Skeletal muscle tissue (tissue), 3 donors: ENCODE measurements at regions not wholly inside any gene's neighbourhood (a gene's known extent, or its start where the extent isn't known, plus 50 kb on each side); places are given as distances from the start of the nearest gene placed in this dataset.
"Not testable (repeated sequence)": the region's sequence is repeated elsewhere in the genome, so short reads cannot be mapped to it uniquely, and the experiment has no call there.

ENCODE experiments used
- H3K27ac ChIP-seq: one replicate; pipeline ENCODE4 v1.7.0; 2013; ENCODE audit warnings: mild to moderate bottlenecking, low read depth, low read length, inconsistent platforms
- H3K27me3 ChIP-seq, 3 donors: one replicate each; pipeline ENCODE4 v1.7.0; 2013; ENCODE audit warnings: low read length in 3 of 3; ENCODE audit not compliant: control insufficient read depth in 3 of 3, insufficient read depth in 3 of 3
- H3K36me3 ChIP-seq, 3 donors: one replicate each; pipeline ENCODE4 v1.7.0; 2013; ENCODE audit warnings: low read length in 3 of 3; ENCODE audit not compliant: control insufficient read depth in 3 of 3, insufficient read depth in 3 of 3
- H3K4me1 ChIP-seq, 3 donors: one replicate each; pipeline ENCODE4 v1.7.0; 2013; ENCODE audit warnings: low read length in 3 of 3, mild to moderate bottlenecking in 3 of 3; ENCODE audit not compliant: control insufficient read depth in 3 of 3, insufficient read depth in 3 of 3
- H3K4me3 ChIP-seq, 3 donors: one replicate each; pipeline ENCODE4 v1.7.0; 2013; ENCODE audit warnings: low read length in 3 of 3
- H3K9ac ChIP-seq, 3 donors: one replicate each; pipeline ENCODE4 v1.7.0; 2013; ENCODE audit warnings: low read length in 3 of 3, mild to moderate bottlenecking in 3 of 3, moderate library complexity in 2 of 3, low read depth in 1 of 3
- H3K9me3 ChIP-seq, 3 donors: one replicate each; pipeline ENCODE4 v1.7.0; 2013; ENCODE audit warnings: low read length in 3 of 3; ENCODE audit not compliant: control insufficient read depth in 3 of 3
- donor health status: Osteomylitis.

- no peaks in the 10 kb centered on the region for H3K36me3 ChIP-seq
Measured at GRCh38 chr3:67937498-67938118, 283.2 kb upstream of the SUCLG2 start.

GRCh38 chr3:67930394-67930793 is 276.0 kb upstream of the SUCLG2 start:
- not testable (repeated sequence) for H3K4me3 ChIP-seq, H3K9ac ChIP-seq, H3K36me3 ChIP-seq, H3K4me1 ChIP-seq, H3K27me3 ChIP-seq, H3K9me3 ChIP-seq, H3K27ac ChIP-seq

More at GRCh38 chr3:67937498-67938118, 283.2 kb upstream of the SUCLG2 start:
- H3K9ac ChIP-seq = no peak overlapping the region
- no peak overlapping the region for H3K27ac ChIP-seq
- no peaks in the 10 kb centered on the region for H3K27me3 ChIP-seq
- H3K9me3 ChIP-seq = peaks cover 0 to 3% (median 2%) of the 10 kb centered on the region in 3 donors
- no peaks in the 10 kb centered on the region for H3K4me1 ChIP-seq
- no peak overlapping the region for H3K4me3 ChIP-seq

GRCh38 chr3:67923796-67924195 is 269.4 kb upstream of the SUCLG2 start:
- H3K4me1 ChIP-seq = no peaks in the 10 kb centered on the region
- no peaks in the 10 kb centered on the region for H3K27me3 ChIP-seq
- no peaks in the 10 kb centered on the region for H3K36me3 ChIP-seq
- H3K27ac ChIP-seq = no peak overlapping the region
- H3K9me3 ChIP-seq = no peaks in the 10 kb centered on the region
- no peak overlapping the region for H3K9ac ChIP-seq
- H3K4me3 ChIP-seq = no peak overlapping the region

DNA sequence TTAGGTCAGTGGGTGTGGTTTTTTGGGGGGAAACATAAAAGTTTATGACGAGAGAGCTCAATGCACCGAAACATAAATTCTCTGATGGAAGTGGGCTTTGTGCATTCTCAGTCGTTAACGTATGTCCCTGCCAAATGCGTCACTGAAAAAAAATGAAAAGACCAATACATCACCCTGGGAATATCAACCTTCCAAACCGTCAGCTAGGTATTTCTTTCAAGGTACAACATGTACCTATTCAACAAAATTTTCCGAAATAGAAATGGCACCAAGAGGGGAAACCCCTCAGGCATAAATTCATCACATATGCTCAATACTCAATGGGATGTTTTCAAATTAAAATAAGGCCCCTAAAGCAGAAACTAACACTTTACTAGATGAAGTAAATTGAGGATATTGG is 266.6 kb upstream of the SUCLG2 start:
- no peaks in the 10 kb centered on the region for H3K9me3 ChIP-seq
- H3K27me3 ChIP-seq = no peaks in the 10 kb centered on the region
- no peaks in the 10 kb centered on the region for H3K36me3 ChIP-seq
- no peak overlapping the region for H3K9ac ChIP-seq
- no peak overlapping the region for H3K27ac ChIP-seq
- H3K4me3 ChIP-seq = no peak overlapping the region
- no peaks in the 10 kb centered on the region for H3K4me1 ChIP-seq

DNA sequence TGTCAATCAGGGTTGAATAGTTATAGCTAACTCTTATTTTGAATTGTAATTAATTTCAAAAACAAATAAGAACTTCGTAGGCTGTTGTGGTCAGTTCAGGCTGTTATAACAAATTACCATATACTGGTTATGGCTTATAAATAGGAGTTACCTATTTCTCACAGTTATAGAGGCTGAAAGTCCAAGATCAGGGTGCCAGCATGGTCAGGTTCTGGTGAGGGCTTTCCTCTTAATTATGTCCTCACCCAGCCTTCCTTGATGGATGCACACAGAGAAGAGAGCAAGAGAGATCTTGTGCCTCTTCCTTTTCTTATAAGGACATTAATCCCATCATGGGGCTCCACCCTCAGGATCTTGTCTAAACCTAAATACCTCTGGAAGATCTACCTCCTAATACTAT is 265.9 kb upstream of the SUCLG2 start:
- Histone ChIP-seq H3K4me1 (no peaks in the 10 kb centered on the region), H3K9me3 (no peaks in the 10 kb centered on the region), H3K36me3 (no peaks in the 10 kb centered on the region), H3K27me3 (no peaks in the 10 kb centered on the region), H3K27ac (no peak overlapping the region), H3K4me3 (no peak overlapping the region), H3K9ac (no peak overlapping the region)

DNA sequence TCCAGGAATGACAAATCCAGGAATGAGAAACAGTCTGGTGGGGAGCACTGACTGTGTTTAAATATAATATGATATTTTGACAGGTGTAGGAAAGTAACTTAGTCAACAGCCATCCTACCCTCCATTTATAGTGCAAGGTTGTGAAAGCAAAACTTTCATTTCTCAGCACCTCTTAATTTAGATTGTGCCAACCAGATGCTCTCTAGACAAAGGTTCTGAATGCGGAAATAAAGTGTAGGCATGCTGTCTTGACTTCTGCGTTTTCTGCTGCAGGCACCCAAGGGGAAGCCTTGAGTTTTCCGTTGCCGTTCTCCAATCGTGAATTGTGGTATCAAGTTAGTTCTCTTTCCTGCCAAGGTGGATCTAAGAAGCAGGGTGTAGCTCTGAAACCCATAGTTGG is 261.9 kb upstream of the SUCLG2 start:
- Histone ChIP-seq H3K36me3 (no peaks in the 10 kb centered on the region), H3K4me3 (no peak overlapping the region), H3K9me3 (no peaks in the 10 kb centered on the region), H3K9ac (no peak overlapping the region), H3K27me3 (no peaks in the 10 kb centered on the region), H3K27ac (no peak overlapping the region), H3K4me1 (no peaks in the 10 kb centered on the region)

GRCh38 chr3:67907735-67908134 is 253.3 kb upstream of the SUCLG2 start:
- H3K27ac ChIP-seq = no peak overlapping the region
- no peaks in the 10 kb centered on the region for H3K9me3 ChIP-seq
- H3K4me1 ChIP-seq = no peaks in the 10 kb centered on the region
- no peaks in the 10 kb centered on the region for H3K36me3 ChIP-seq
- no peaks in the 10 kb centered on the region for H3K27me3 ChIP-seq
- no peak overlapping the region for H3K9ac ChIP-seq
- no peak overlapping the region for H3K4me3 ChIP-seq

DNA sequence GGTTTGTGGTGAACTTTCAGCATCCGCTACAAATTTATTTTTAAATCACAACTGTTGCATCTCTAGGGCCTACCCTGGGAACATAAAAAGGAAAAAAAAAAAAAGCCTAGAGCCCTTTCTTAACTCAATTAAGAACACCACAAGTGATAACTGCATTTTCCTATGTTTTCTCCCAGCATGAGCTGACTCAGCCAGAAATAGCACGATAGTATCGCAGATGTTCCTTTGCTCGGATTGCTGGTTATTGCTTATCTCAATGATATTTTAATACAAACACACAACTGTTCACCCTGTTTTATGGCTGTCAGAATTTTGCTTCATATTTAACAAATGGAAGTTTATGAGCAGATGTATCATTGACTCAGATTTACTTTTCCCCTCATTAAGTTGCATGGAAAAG is 251.8 kb upstream of the SUCLG2 start:
- H3K27me3 ChIP-seq = no peaks in the 10 kb centered on the region
- H3K36me3 ChIP-seq = no peaks in the 10 kb centered on the region
- H3K9me3 ChIP-seq = no peaks in the 10 kb centered on the region
- no peak overlapping the region for H3K27ac ChIP-seq
- no peaks in the 10 kb centered on the region for H3K4me1 ChIP-seq
- no peak overlapping the region for H3K9ac ChIP-seq
- no peak overlapping the region for H3K4me3 ChIP-seq

GRCh38 chr3:67901681-67902080 is 247.3 kb upstream of the SUCLG2 start:
- Histone ChIP-seq H3K27me3 (no peaks in the 10 kb centered on the region), H3K9me3 (no peaks in the 10 kb centered on the region), H3K4me3 (no peak overlapping the region), H3K9ac (no peak overlapping the region), H3K36me3 (no peaks in the 10 kb centered on the region), H3K27ac (no peak overlapping the region), H3K4me1 (no peaks in the 10 kb centered on the region)

- Histone ChIP-seq H3K27me3 (no peaks in the 10 kb centered on the region), H3K36me3 (no peaks in the 10 kb centered on the region), H3K9me3 (no peaks in the 10 kb centered on the region), H3K4me3 (no peak overlapping the region), H3K4me1 (no peaks in the 10 kb centered on the region), H3K9ac (no peak overlapping the region), H3K27ac (no peak overlapping the region)
Measured at GRCh38 chr3:67898916-67899315, 244.5 kb upstream of the SUCLG2 start.
